Kidney (tissue), 13 donors: ENCODE measurements at regions not wholly inside any gene's neighbourhood (a gene's known extent, or its start where the extent isn't known, plus 50 kb on each side); places are given as distances from the start of the nearest gene placed in this dataset.

Experiments
- DNase-seq, 5 donors: peaks; one replicate each; pipeline ENCODE4 v3.0.0-alpha.2; 2013 to 2020
- FAIRE-seq: peaks from 2 replicates; lab custom pipeline; 2012; peaks lifted over from hg19 to GRCh38; lab: Jason Lieb, UNC
- H3K27ac ChIP-seq, 2 donors: one replicate each; pipeline ENCODE4 v1.7.0; 2013; ENCODE audit warnings: low read depth in 2 of 2, low read length in 2 of 2, inconsistent platforms in 1 of 2
- H3K27me3 ChIP-seq: one replicate; pipeline ENCODE4 v1.7.1; 2013; ENCODE audit warnings: low read length, inconsistent platforms; ENCODE audit not compliant: control insufficient read depth, insufficient read depth
- H3K36me3 ChIP-seq, 3 donors: one replicate each; pipeline versions ENCODE4 v1.7.0 to v1.7.1; 2013; ENCODE audit warnings: low read length in 3 of 3, control low read depth in 1 of 3, inconsistent platforms in 1 of 3; ENCODE audit not compliant: insufficient read depth in 3 of 3, control insufficient read depth in 2 of 3
- H3K4me1 ChIP-seq, 3 donors: one replicate each; pipeline versions ENCODE4 v1.7.0 to v1.7.1; 2013; ENCODE audit warnings: low read length in 3 of 3, inconsistent platforms in 1 of 3, low read depth in 1 of 3; ENCODE audit not compliant: control insufficient read depth in 2 of 3, insufficient read depth in 2 of 3
- H3K4me3 ChIP-seq, 3 donors: one replicate each; pipeline versions ENCODE4 v1.7.0 to v1.8.1; 2013; ENCODE audit warnings: low read length in 3 of 3, control low read depth in 1 of 3, inconsistent platforms in 1 of 3
- H3K9ac ChIP-seq, 3 donors: one replicate each; pipeline versions ENCODE4 v1.7.0 to v1.7.1; 2013; ENCODE audit warnings: low read length in 3 of 3, control low read depth in 1 of 3, inconsistent platforms in 1 of 3
- H3K9me3 ChIP-seq, 3 donors: one replicate each; pipeline versions ENCODE4 v1.7.0 to v1.7.1; 2013; ENCODE audit warnings: low read length in 3 of 3, control low read depth in 1 of 3, inconsistent platforms in 1 of 3; ENCODE audit not compliant: control insufficient read depth in 2 of 3, insufficient read depth in 1 of 3
- CTCF ChIP-seq: IDR thresholded peaks from 3 replicates; pipeline ENCODE4 v1.5.1; 2012; ENCODE audit warnings: mild to moderate bottlenecking, moderate library complexity, borderline replicate concordance; ENCODE audit not compliant: insufficient read depth; ENCODE audit errors: extremely low read depth
- intact Hi-C: fragments of 100-400 bp; cut with DNase I; formaldehyde crosslinking; loops from one replicate; pipeline ENCODE4 v1.11.1; 2022
- donor health status: control.
- donor health status: control.
- donor health status: control.
- donor health status: control.
- donor health status: control.
- donor health status: DM: yes; HTN: yes; CAD: no.
- donor health status: Normal renal cell carcinoma (clear cell type).

GRCh38 chr6:140434761-140435160, 1060.3 kb upstream of the CITED2 start:
- no peak overlapping the region for H3K9ac ChIP-seq
- FAIRE-seq (no peak), DNase-seq (no peak)
- no peaks in the 10 kb centered on the region for H3K27me3 ChIP-seq
- no peaks in the 10 kb centered on the region for H3K36me3 ChIP-seq
- no peak overlapping the region for H3K4me3 ChIP-seq
- TF ChIP-seq CTCF, result no peak
- no peak overlapping the region for H3K27ac ChIP-seq
- H3K4me1 ChIP-seq, result no peaks in the 10 kb centered on the region
- no peaks in the 10 kb centered on the region for H3K9me3 ChIP-seq
- intact Hi-C loops, result no loop called here

- Histone ChIP-seq H3K36me3 (no peaks in the 10 kb centered on the region), H3K4me1 (no peaks in the 10 kb centered on the region), H3K9me3 (no peaks in the 10 kb centered on the region), H3K27me3 (no peaks in the 10 kb centered on the region), H3K27ac (no peak overlapping the region), H3K4me3 (no peak overlapping the region), H3K9ac (no peak overlapping the region)
- TF ChIP-seq CTCF, result no peak
- FAIRE-seq (no peak), DNase-seq (no peak)
- intact Hi-C loops, result no loop called here
Observed at GRCh38 chr6:140433072-140433471, 1058.6 kb upstream of the CITED2 start.

GRCh38 chr6:140427842-140428241, 1053.4 kb upstream of the CITED2 start:
- intact Hi-C loops, result no loop called here
- peak in 1 of 5 donors; percentile 35 for DNase-seq

More at GRCh38 chr6:140427842-140428241, 1053.4 kb upstream of the CITED2 start:
- H3K4me1 ChIP-seq, result no peaks in the 10 kb centered on the region
- no peaks in the 10 kb centered on the region for H3K36me3 ChIP-seq
- no peaks in the 10 kb centered on the region for H3K9me3 ChIP-seq
- FAIRE-seq, result no peak
- H3K27me3 ChIP-seq, result no peaks in the 10 kb centered on the region
- TF ChIP-seq CTCF, result no peak
- no peak overlapping the region for H3K27ac ChIP-seq
- no peak overlapping the region for H3K4me3 ChIP-seq
- no peak overlapping the region for H3K9ac ChIP-seq
